Smooth muscle cell (in vitro differentiated cells): ENCODE measurements at regions not wholly inside any gene's neighbourhood (a gene's known extent, or its start where the extent isn't known, plus 50 kb on each side); places are given as distances from the start of the nearest gene placed in this dataset.

Source experiments
- DNase-seq: peaks from one replicate; lab custom pipeline; 2025; ENCODE audit not compliant: unreplicated experiment; lab: John Stamatoyannopoulos, UW
- H2AFZ ChIP-seq: fragments of 200-600 bp; sonication (generic); 2 replicates; pipeline ENCODE4 v1.6.0; 2016; ENCODE audit warnings: antibody characterized with exemption, low read depth, mild to moderate bottlenecking
- H3F3A ChIP-seq: fragments of 200-600 bp; sonication (generic); 2 replicates; pipeline ENCODE4 v1.6.0; 2017; ENCODE audit warnings: antibody characterized with exemption, low read depth
- H3K27ac ChIP-seq: fragments of 200-600 bp; sonication (generic); 2 replicates; pipeline ENCODE4 v1.5.1; 2016; ENCODE audit warnings: low read depth, mild to moderate bottlenecking
- H3K27me3 ChIP-seq: fragments of 200-600 bp; sonication (generic); 2 replicates; pipeline ENCODE4 v1.6.1; 2016; ENCODE audit warnings: low read depth, mild to moderate bottlenecking
- H3K36me3 ChIP-seq: fragments of 200-600 bp; sonication (generic); 2 replicates; pipeline ENCODE4 v1.5.1; 2016; ENCODE audit warnings: low read depth
- H3K4me1 ChIP-seq: fragments of 200-600 bp; sonication (generic); 2 replicates; pipeline ENCODE4 v1.5.1; 2016; ENCODE audit warnings: low read depth
- H3K4me2 ChIP-seq: fragments of 200-600 bp; sonication (generic); 2 replicates; pipeline ENCODE4 v1.6.0; 2016; ENCODE audit warnings: mild to moderate bottlenecking
- H3K4me3 ChIP-seq: fragments of 200-600 bp; sonication (generic); 2 replicates; pipeline ENCODE4 v1.5.1; 2016; ENCODE audit warnings: mild to moderate bottlenecking
- H3K79me2 ChIP-seq: fragments of 200-600 bp; sonication (generic); 2 replicates; pipeline ENCODE4 v1.6.0; 2016; ENCODE audit warnings: low read depth, mild to moderate bottlenecking
- H3K9ac ChIP-seq: fragments of 200-600 bp; sonication (generic); 2 replicates; pipeline ENCODE4 v1.6.0; 2016; ENCODE audit warnings: low read depth
- H3K9me3 ChIP-seq: fragments of 200-600 bp; sonication (generic); replicated peaks from 2 replicates; pipeline ENCODE4 v1.5.1; 2016; ENCODE audit warnings: low read depth
- H4K20me1 ChIP-seq: fragments of 200-600 bp; sonication (generic); 2 replicates; pipeline ENCODE4 v1.6.0; 2016; ENCODE audit warnings: low read depth
- CTCF ChIP-seq: fragments of 200-600 bp; sonication (generic); IDR thresholded peaks from 2 replicates; pipeline ENCODE4 v1.5.1; 2017; ENCODE audit warnings: borderline replicate concordance, mild to moderate bottlenecking, antibody characterized with exemption; ENCODE audit not compliant: insufficient read depth, poor library complexity, severe bottlenecking
- WGBS: methylation state at CpG from one replicate; pipeline ENCODE4 v1.1.7; 2016; ENCODE audit warnings: low lambda C conversion rate; 5-methylcytosine and 5-hydroxymethylcytosine counted together

GRCh38 chr15:62816342-62817069 is 226.0 kb upstream of the TPM1 start:
- H3K27ac ChIP-seq = peak overlapping the region; percentile 55
- no peak overlapping the region for H3K4me3 ChIP-seq
- 8% methylated on average over 4 of the region's 4 CpGs for WGBS
- H2AFZ ChIP-seq = no peak overlapping the region
- H3K79me2 ChIP-seq = no peaks in the 10 kb centered on the region
- H3K9me3 ChIP-seq = no peaks in the 10 kb centered on the region
- no peaks in the 10 kb centered on the region for H3K36me3 ChIP-seq
- peak overlapping the region; percentile 54 for H3K4me2 ChIP-seq
- no peak for DNase-seq
- no peak for TF ChIP-seq CTCF
- no peak overlapping the region for H3K9ac ChIP-seq
- H3K4me1 ChIP-seq = peaks cover 6% of the 10 kb centered on the region
- peaks cover 3% of the 10 kb centered on the region for H3F3A ChIP-seq
- no peaks in the 10 kb centered on the region for H4K20me1 ChIP-seq
- no peaks in the 10 kb centered on the region for H3K27me3 ChIP-seq

- H3K9me3 ChIP-seq = no peaks in the 10 kb centered on the region
- H3K27ac ChIP-seq = no peak overlapping the region
- H3K4me3 ChIP-seq = no peak overlapping the region
- peaks cover 8% of the 10 kb centered on the region for H3F3A ChIP-seq
- WGBS = 100% methylated on average over 1 of the region's 1 CpG
- H3K27me3 ChIP-seq = no peaks in the 10 kb centered on the region
- no peak for DNase-seq
- H2AFZ ChIP-seq = no peak overlapping the region
- TF ChIP-seq CTCF = no peak
- H3K36me3 ChIP-seq = no peaks in the 10 kb centered on the region
- no peaks in the 10 kb centered on the region for H4K20me1 ChIP-seq
- peaks cover 8% of the 10 kb centered on the region for H3K4me1 ChIP-seq
- H3K79me2 ChIP-seq = no peaks in the 10 kb centered on the region
- H3K9ac ChIP-seq = no peak overlapping the region
- H3K4me2 ChIP-seq = no peak overlapping the region
Measured at GRCh38 chr15:62818691-62819090, 223.9 kb upstream of the TPM1 start.

- 95% methylated on average over 10 of the region's 10 CpGs for WGBS
- no peak overlapping the region for H3K27ac ChIP-seq
- no peaks in the 10 kb centered on the region for H4K20me1 ChIP-seq
- H3K9ac ChIP-seq = no peak overlapping the region
- H3K9me3 ChIP-seq = no peaks in the 10 kb centered on the region
- H3K27me3 ChIP-seq = no peaks in the 10 kb centered on the region
- H3K79me2 ChIP-seq = no peaks in the 10 kb centered on the region
- H3K4me3 ChIP-seq = no peak overlapping the region
- H3K4me1 ChIP-seq = peaks cover 14% of the 10 kb centered on the region
- peaks cover 18% of the 10 kb centered on the region for H3F3A ChIP-seq
- TF ChIP-seq CTCF = no peak
- no peak overlapping the region for H2AFZ ChIP-seq
- no peak for DNase-seq
- H3K4me2 ChIP-seq = no peak overlapping the region
- H3K36me3 ChIP-seq = no peaks in the 10 kb centered on the region
Measured at GRCh38 chr15:62821384-62822131, 221.0 kb upstream of the TPM1 start.

GRCh38 chr15:62822228-62822627 is 220.3 kb upstream of the TPM1 start:
- Histone ChIP-seq H4K20me1 (no peaks in the 10 kb centered on the region), H3K79me2 (no peaks in the 10 kb centered on the region), H3K9ac (no peak overlapping the region), H3K27ac (no peak overlapping the region), H3K4me2 (no peak overlapping the region), H2AFZ (no peak overlapping the region), H3K4me1 (peaks cover 14% of the 10 kb centered on the region), H3K27me3 (no peaks in the 10 kb centered on the region), H3F3A (peaks cover 18% of the 10 kb centered on the region), H3K4me3 (no peak overlapping the region), H3K9me3 (no peaks in the 10 kb centered on the region), H3K36me3 (no peaks in the 10 kb centered on the region)
- 96% methylated on average over 4 of the region's 4 CpGs for WGBS
- no peak for DNase-seq
- TF ChIP-seq CTCF = no peak
